ENCODE measurements at regions not wholly inside any gene's neighbourhood (a gene's known extent, or its start where the extent isn't known, plus 50 kb on each side); places are given as distances from the start of the nearest gene placed in this dataset.

DNA sequence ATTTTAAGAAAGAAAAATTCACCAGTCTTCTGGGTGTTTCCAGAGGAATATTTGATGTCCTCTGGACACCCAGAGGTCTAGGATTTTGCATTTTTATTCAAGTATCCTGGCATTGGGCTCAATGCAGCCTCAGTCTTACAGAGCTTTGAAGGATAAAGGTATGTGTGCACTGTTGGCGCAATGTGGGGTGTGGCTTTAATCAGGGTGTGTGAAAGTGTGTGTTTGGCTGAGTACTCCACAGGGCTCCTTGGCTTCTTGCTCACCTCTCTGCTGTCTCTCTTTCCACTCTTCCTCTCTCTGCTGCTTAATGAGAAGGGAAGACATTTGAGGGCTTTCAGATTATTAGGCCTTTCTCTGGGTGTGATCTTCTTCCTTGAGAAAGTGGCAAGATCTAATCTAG, 193.3 kb upstream of the CCND2 start:
- no peaks in the 10 kb centered on the region for H3K27me3 ChIP-seq (ENCODE audit: control insufficient read depth, insufficient read depth, low read length)

DNA sequence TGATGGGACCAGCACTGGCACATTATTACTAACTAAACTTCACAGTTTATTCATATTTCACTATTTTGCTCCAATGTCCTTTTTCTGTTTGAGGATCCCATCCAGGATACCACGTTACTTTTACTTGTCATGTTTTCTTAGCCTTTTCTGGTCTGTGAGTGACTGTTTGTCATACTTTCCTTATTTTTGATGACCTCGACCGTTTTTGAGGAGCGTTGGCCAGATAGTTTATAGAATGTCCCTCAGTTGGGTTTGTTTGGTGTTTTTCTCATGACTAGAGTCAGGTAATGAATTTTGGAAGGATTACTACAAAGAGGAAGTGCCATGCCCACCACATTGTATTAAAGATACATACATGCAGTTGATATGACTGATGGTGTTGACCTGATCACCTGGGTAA, 199.4 kb upstream of the CCND2 start:
- POLR2A ChIA-PET = no interaction called here

More for the DNA sequence above, 193.3 kb upstream of the CCND2 start:
- BruUV-seq (replicated peaks) = no TSS peak
- H3K9me3 ChIP-seq (ENCODE audit: control insufficient read depth, insufficient read depth, low read depth, low read length) = no peaks in the 10 kb centered on the region
- no peak overlapping the region for H3K27ac ChIP-seq (ENCODE audit: low read length)
- H3K36me3 ChIP-seq (ENCODE audit: control insufficient read depth, insufficient read depth, low read length) = no peaks in the 10 kb centered on the region
- TF ChIP-seq, protein P1, sequence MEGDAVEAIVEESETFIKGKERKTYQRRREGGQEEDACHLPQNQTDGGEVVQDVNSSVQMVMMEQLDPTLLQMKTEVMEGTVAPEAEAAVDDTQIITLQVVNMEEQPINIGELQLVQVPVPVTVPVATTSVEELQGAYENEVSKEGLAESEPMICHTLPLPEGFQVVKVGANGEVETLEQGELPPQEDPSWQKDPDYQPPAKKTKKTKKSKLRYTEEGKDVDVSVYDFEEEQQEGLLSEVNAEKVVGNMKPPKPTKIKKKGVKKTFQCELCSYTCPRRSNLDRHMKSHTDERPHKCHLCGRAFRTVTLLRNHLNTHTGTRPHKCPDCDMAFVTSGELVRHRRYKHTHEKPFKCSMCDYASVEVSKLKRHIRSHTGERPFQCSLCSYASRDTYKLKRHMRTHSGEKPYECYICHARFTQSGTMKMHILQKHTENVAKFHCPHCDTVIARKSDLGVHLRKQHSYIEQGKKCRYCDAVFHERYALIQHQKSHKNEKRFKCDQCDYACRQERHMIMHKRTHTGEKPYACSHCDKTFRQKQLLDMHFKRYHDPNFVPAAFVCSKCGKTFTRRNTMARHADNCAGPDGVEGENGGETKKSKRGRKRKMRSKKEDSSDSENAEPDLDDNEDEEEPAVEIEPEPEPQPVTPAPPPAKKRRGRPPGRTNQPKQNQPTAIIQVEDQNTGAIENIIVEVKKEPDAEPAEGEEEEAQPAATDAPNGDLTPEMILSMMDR (IDR thresholded peaks at IDR 0.05) = no peak
- TF ChIP-seq TCF7L2 (IDR thresholded peaks at IDR 0.05; ENCODE audit: low read depth, low read length) = no peak
- TF ChIP-seq POLR2AphosphoS5 (IDR thresholded peaks at IDR 0.05; ENCODE audit: low read depth, low read length) = no peak
- no peak for TF ChIP-seq SIN3A (IDR thresholded peaks at IDR 0.05; ENCODE audit: borderline replicate concordance, insufficient read depth, low read depth, low read length)
- TF ChIP-seq, protein P2, sequence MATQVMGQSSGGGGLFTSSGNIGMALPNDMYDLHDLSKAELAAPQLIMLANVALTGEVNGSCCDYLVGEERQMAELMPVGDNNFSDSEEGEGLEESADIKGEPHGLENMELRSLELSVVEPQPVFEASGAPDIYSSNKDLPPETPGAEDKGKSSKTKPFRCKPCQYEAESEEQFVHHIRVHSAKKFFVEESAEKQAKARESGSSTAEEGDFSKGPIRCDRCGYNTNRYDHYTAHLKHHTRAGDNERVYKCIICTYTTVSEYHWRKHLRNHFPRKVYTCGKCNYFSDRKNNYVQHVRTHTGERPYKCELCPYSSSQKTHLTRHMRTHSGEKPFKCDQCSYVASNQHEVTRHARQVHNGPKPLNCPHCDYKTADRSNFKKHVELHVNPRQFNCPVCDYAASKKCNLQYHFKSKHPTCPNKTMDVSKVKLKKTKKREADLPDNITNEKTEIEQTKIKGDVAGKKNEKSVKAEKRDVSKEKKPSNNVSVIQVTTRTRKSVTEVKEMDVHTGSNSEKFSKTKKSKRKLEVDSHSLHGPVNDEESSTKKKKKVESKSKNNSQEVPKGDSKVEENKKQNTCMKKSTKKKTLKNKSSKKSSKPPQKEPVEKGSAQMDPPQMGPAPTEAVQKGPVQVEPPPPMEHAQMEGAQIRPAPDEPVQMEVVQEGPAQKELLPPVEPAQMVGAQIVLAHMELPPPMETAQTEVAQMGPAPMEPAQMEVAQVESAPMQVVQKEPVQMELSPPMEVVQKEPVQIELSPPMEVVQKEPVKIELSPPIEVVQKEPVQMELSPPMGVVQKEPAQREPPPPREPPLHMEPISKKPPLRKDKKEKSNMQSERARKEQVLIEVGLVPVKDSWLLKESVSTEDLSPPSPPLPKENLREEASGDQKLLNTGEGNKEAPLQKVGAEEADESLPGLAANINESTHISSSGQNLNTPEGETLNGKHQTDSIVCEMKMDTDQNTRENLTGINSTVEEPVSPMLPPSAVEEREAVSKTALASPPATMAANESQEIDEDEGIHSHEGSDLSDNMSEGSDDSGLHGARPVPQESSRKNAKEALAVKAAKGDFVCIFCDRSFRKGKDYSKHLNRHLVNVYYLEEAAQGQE (IDR thresholded peaks at IDR 0.05; ENCODE audit: insufficient read depth in 1 of 2, low read depth in 2 of 2, low read length in 1 of 2) = no peak
- intact Hi-C loops (cut with micrococcal nuclease; ENCODE audit: unreplicated experiment) = no loop called here
- ATAC-seq = no peak
- DNase-seq (ENCODE audit: low read depth, low spot score) = no peak
- no peaks in the 10 kb centered on the region for H3K4me1 ChIP-seq (ENCODE audit: control insufficient read depth, insufficient read depth, low read length)
- ChIA-PET CTCF (no interaction called here), POLR2A (no interaction called here)
- no peak overlapping the region for H3K4me3 ChIP-seq (ENCODE audit: low read depth in 2 of 2, low read length in 2 of 2)
- in situ Hi-C loops (cut with HindIII; ENCODE audit: low pct_unique_long_range_greater_than_20kb, low sequenced_read_pairs) = no loop called here

DNA sequence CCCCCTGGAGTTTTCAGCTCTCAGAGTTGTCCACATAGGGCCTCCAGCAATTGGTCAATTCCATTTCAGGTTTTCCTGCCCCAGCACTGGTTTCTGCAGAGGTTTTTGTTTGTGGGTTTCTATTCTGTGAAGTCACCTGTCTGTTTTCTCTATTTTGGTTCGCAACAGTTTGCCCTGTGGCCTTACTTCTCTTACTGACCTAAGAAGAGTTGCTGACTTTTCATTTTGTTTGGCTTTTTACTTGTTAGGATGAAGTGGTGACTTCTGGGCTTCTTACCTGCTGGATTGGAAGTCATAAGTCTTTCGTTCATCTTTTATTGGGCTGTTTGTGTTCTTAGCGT, 196.4 kb upstream of the PARP11 start:
- in situ Hi-C loops (cut with HindIII; ENCODE audit: low pct_unique_long_range_greater_than_20kb, low sequenced_read_pairs) = no loop called here
- no TSS peak for BruUV-seq (replicated peaks)
- TF ChIP-seq, protein P1 (IDR thresholded peaks at IDR 0.05) = no peak
- no peak for TF ChIP-seq TCF7L2 (IDR thresholded peaks at IDR 0.05; ENCODE audit: low read depth, low read length)
- no peak for TF ChIP-seq POLR2AphosphoS5 (IDR thresholded peaks at IDR 0.05; ENCODE audit: low read depth, low read length)
- TF ChIP-seq SIN3A (IDR thresholded peaks at IDR 0.05; ENCODE audit: borderline replicate concordance, insufficient read depth, low read depth, low read length) = no peak
- TF ChIP-seq, protein P2 (IDR thresholded peaks at IDR 0.05; ENCODE audit: insufficient read depth in 1 of 2, low read depth in 2 of 2, low read length in 1 of 2) = no peak
- Histone ChIP-seq H3K27ac (ENCODE audit: low read length) (no peak overlapping the region), H3K36me3 (ENCODE audit: control insufficient read depth, insufficient read depth, low read length) (no peaks in the 10 kb centered on the region), H3K4me1 (ENCODE audit: control insufficient read depth, insufficient read depth, low read length) (no peaks in the 10 kb centered on the region), H3K27me3 (ENCODE audit: control insufficient read depth, insufficient read depth, low read length) (no peaks in the 10 kb centered on the region; the same call in none of the 2 replicates), H3K9me3 (ENCODE audit: control insufficient read depth, insufficient read depth, low read depth, low read length) (no peaks in the 10 kb centered on the region), H3K4me3 (ENCODE audit: low read depth in 2 of 2, low read length in 2 of 2) (no peak overlapping the region)
- no peak for ATAC-seq
- ChIA-PET CTCF (no interaction called here), POLR2A (no interaction called here)
- intact Hi-C loops (cut with micrococcal nuclease; ENCODE audit: unreplicated experiment) = no loop called here
- DNase-seq (ENCODE audit: low read depth, low spot score) = no peak

More for the DNA sequence above, 199.4 kb upstream of the CCND2 start:
- Histone ChIP-seq H3K9me3 (ENCODE audit: control insufficient read depth, insufficient read depth, low read depth, low read length) (no peaks in the 10 kb centered on the region), H3K27me3 (ENCODE audit: control insufficient read depth, insufficient read depth, low read length) (no peaks in the 10 kb centered on the region; the same call in 1 of the 2 replicates), H3K4me1 (ENCODE audit: control insufficient read depth, insufficient read depth, low read length) (no peaks in the 10 kb centered on the region), H3K27ac (ENCODE audit: low read length) (no peak overlapping the region), H3K36me3 (ENCODE audit: control insufficient read depth, insufficient read depth, low read length) (no peaks in the 10 kb centered on the region), H3K4me3 (ENCODE audit: low read depth in 2 of 2, low read length in 2 of 2) (no peak overlapping the region)
- no TSS peak for BruUV-seq (replicated peaks)
- CTCF ChIA-PET = no interaction called here
- DNase-seq (ENCODE audit: low read depth, low spot score) (no peak), ATAC-seq (no peak)
- intact Hi-C loops (cut with micrococcal nuclease; ENCODE audit: unreplicated experiment) (no loop called here), in situ Hi-C loops (cut with HindIII; ENCODE audit: low pct_unique_long_range_greater_than_20kb, low sequenced_read_pairs) (no loop called here)
- TF ChIP-seq POLR2AphosphoS5 (IDR thresholded peaks at IDR 0.05; ENCODE audit: low read depth, low read length) (no peak), SIN3A (IDR thresholded peaks at IDR 0.05; ENCODE audit: borderline replicate concordance, insufficient read depth, low read depth, low read length) (no peak)
